HepG2 (cell line): ENCODE measurements at regions not wholly inside any gene's neighbourhood (a gene's known extent, or its start where the extent isn't known, plus 50 kb on each side); places are given as distances from the start of the nearest gene placed in this dataset.

ENCODE experiments used
- ATAC-seq: fragments of 200-7000 bp; cut with Tn5 transposase; 3 replicates; pipeline ENCODE4 v1.9.1; 2020; ENCODE audit warnings: mild to moderate bottlenecking, moderate library complexity
- BruUV-seq: library from RNA; stranded (reverse); fragments of 400-500 nt; replicated peaks from 2 replicates; lab custom pipeline; 2021; lab: Mats Ljungman, UMichigan
- CTCF ChIA-PET: fragments of 300-600 bp; formaldehyde crosslinking; extraction: SDS; loops from one replicate; lab custom pipeline; 2021; ENCODE audit warnings: low total read pairs, inconsistent platforms, low intra/inter-chr PET ratio; lab: Yijun Ruan, JAX
- POLR2A ChIA-PET: fragments of 350-600 bp; sonication (Branson Sonifier 250); formaldehyde crosslinking; loops from one replicate; lab custom pipeline; 2020; ENCODE audit warnings: antibody characterized with exemption, inconsistent platforms; lab: Yijun Ruan, JAX
- DNase-seq: peaks from one replicate; pipeline ENCODE4 v3.0.0-alpha.2; 2015; ENCODE audit warnings: low spot score
- FAIRE-seq: peaks from 3 replicates; lab custom pipeline; 2011; peaks lifted over from hg19 to GRCh38; lab: Jason Lieb, UNC
- H2AFZ ChIP-seq: one replicate; pipeline ENCODE4 v1.6.1; 2011; ENCODE audit warnings: low read length, inconsistent platforms
- H3K27ac ChIP-seq: fragments of 300-600 bp; 3 replicates; pipeline ENCODE4 v1.8.0; 2011; ENCODE audit warnings: mixed run types, mild to moderate bottlenecking, mixed read lengths, low read length, inconsistent platforms; ENCODE audit not compliant: insufficient read depth; ENCODE audit errors: extremely low read length
- H3K27me3 ChIP-seq, 2 experiments: fragments of 200-600 bp in 1 of 2; 2 replicates in 1 of 2; 3 replicates in 1 of 2; pipeline versions ENCODE4 v1.6.0 to v1.8.0; 2011; ENCODE audit warnings: low read length in 2 of 2, mild to moderate bottlenecking in 2 of 2, moderate library complexity in 2 of 2, inconsistent platforms in 1 of 2; ENCODE audit not compliant: insufficient read depth in 2 of 2, control insufficient read depth in 1 of 2
- H3K36me3 ChIP-seq, 2 experiments: fragments of 200-600 bp in 1 of 2; replicated peaks in 1 of 2; 2 replicates in 1 of 2; 3 replicates in 1 of 2; pipeline versions ENCODE4 v1.5.1 to v1.8.0; 2011; ENCODE audit warnings: low read length in 2 of 2, inconsistent platforms in 1 of 2; ENCODE audit not compliant: insufficient read depth in 2 of 2, control insufficient read depth in 1 of 2
- H3K4me1 ChIP-seq: 2 replicates; pipeline ENCODE4 v1.5.1; 2012; ENCODE audit warnings: low read length, inconsistent platforms; ENCODE audit not compliant: insufficient read depth
- H3K4me2 ChIP-seq: 2 replicates; pipeline ENCODE4 v1.6.0; 2011; ENCODE audit warnings: low read depth, low read length, inconsistent platforms
- H3K4me3 ChIP-seq, 3 experiments: fragments of 200-600 bp in 1 of 3; sonication (generic), shearing (Covaris generic) in 1 of 3; replicated peaks in 1 of 3; 2 replicates each; pipeline ENCODE4 v1.5.1; 2011 to 2016; ENCODE audit warnings: low read length in 3 of 3, inconsistent platforms in 2 of 3, low read depth in 2 of 3, mild to moderate bottlenecking in 2 of 3, control low read depth in 1 of 3, mixed read lengths in 1 of 3; ENCODE audit not compliant: insufficient read depth in 1 of 3
- H3K79me2 ChIP-seq: one replicate; pipeline ENCODE4 v1.6.1; 2011; ENCODE audit warnings: low read length, inconsistent platforms; ENCODE audit not compliant: insufficient read depth
- H3K9ac ChIP-seq: 2 replicates; pipeline ENCODE4 v1.6.0; 2011; ENCODE audit warnings: mild to moderate bottlenecking, low read depth, low read length, inconsistent platforms; ENCODE audit not compliant: insufficient read depth
- H3K9me3 ChIP-seq: 2 replicates; pipeline ENCODE4 v1.5.1; 2012; ENCODE audit warnings: mild to moderate bottlenecking, low read length
- H4K20me1 ChIP-seq: 2 replicates; pipeline ENCODE4 v1.6.0; 2011; ENCODE audit warnings: inconsistent platforms, mild to moderate bottlenecking, low read length, moderate library complexity; ENCODE audit not compliant: insufficient read depth
- CSRNP1 ChIP-seq: sonication (generic); formaldehyde crosslinking; IDR thresholded peaks from 2 replicates; pipeline ENCODE4 v1.8.1; 2023; ENCODE audit warnings: mild to moderate bottlenecking, missing genetic modification reagents
- HNF1A ChIP-seq, 2 experiments: sonication (generic) in 1 of 2; formaldehyde crosslinking in 1 of 2; IDR thresholded peaks; 2 replicates each; pipeline versions ENCODE4 v1.4.0 to v1.6.1; 2016 to 2020; ENCODE audit warnings: borderline replicate concordance in 1 of 2, low read depth in 1 of 2, mild to moderate bottlenecking in 1 of 2, missing genetic modification reagents in 1 of 2
- HOXA9 ChIP-seq: sonication (generic); formaldehyde crosslinking; IDR thresholded peaks from 2 replicates; pipeline ENCODE4 v1.8.1; 2022; ENCODE audit warnings: missing genetic modification reagents, mild to moderate bottlenecking, moderate library complexity, borderline replicate concordance
- KAT8 ChIP-seq: IDR thresholded peaks from 2 replicates; pipeline ENCODE4 v1.6.1; 2016; ENCODE audit warnings: missing genetic modification reagents, missing compliant biosample characterization
- MAFF ChIP-seq: IDR thresholded peaks from 2 replicates; pipeline ENCODE4 v1.6.1; 2011; ENCODE audit warnings: low read depth, low read length, improper control_type of control experiment
- MAFK ChIP-seq, 2 experiments: IDR thresholded peaks in 1 of 2; conservative IDR thresholded peaks in 1 of 2; 2 replicates each; pipeline ENCODE4 v1.6.1; 2011; ENCODE audit warnings: improper control_type of control experiment in 2 of 2, low read length in 2 of 2
- MTF1 ChIP-seq: sonication (generic); formaldehyde crosslinking; IDR thresholded peaks from 2 replicates; pipeline ENCODE4 v1.5.0; 2020; ENCODE audit warnings: missing genetic modification reagents
- PCBP2 ChIP-seq: fragments of 200-400 bp; formaldehyde crosslinking; optimal IDR thresholded peaks from 2 replicates; pipeline ENCODE3; 2018; ENCODE audit warnings: low read length, low read depth; ENCODE audit not compliant: poor library complexity, severe bottlenecking
- ZKSCAN8 ChIP-seq: IDR thresholded peaks from 2 replicates; pipeline ENCODE4 v1.6.1; 2016; ENCODE audit warnings: borderline replicate concordance, missing genetic modification reagents, missing compliant biosample characterization
- ZNF317 ChIP-seq: sonication (generic); formaldehyde crosslinking; IDR thresholded peaks from 2 replicates; pipeline ENCODE4 v1.5.0; 2020; ENCODE audit warnings: mild to moderate bottlenecking, missing genetic modification reagents
- ZNF441 ChIP-seq: sonication (generic); formaldehyde crosslinking; IDR thresholded peaks from 2 replicates; pipeline ENCODE4 v1.7.0; 2021; ENCODE audit warnings: missing genetic modification reagents, borderline replicate concordance
- ZSCAN9 ChIP-seq: IDR thresholded peaks from 2 replicates; pipeline ENCODE4 v1.6.1; 2016; ENCODE audit warnings: borderline replicate concordance
- WGBS: methylation state at CpG from one replicate; pipeline ENCODE4 v1.1.6; 2017; ENCODE audit warnings: low lambda C conversion rate; 5-methylcytosine and 5-hydroxymethylcytosine counted together
- in situ Hi-C: cut with HindIII; loops from 2 replicates; pipeline ENCODE4 v1.10.0; 2017; ENCODE audit warnings: low pct_unique_long_range_greater_than_20kb; ENCODE audit not compliant: extremely low pct_ligation_motif_present
- intact Hi-C: fragments of 100-400 bp; cut with micrococcal nuclease; formaldehyde crosslinking; loops from one replicate; pipeline ENCODE4 v1.10.0; 2022; ENCODE audit not compliant: unreplicated experiment

- WGBS: 97% methylated on average over 1 of the region's 1 CpG
Observed at GRCh38 chr13:50098693-50099092, 83.4 kb downstream of the KCNRG start.

GRCh38 chr13:50099473-50099872 lies 84.2 kb downstream of the KCNRG start:
- H3K79me2 ChIP-seq: peaks cover 50% of the 10 kb centered on the region
- no peak for DNase-seq
- BruUV-seq: no TSS peak
- no peaks in the 10 kb centered on the region for H3K27me3 ChIP-seq
- no peak overlapping the region for H3K4me2 ChIP-seq
- FAIRE-seq: no peak
- no peak for ATAC-seq
- H3K4me3 ChIP-seq: no peak overlapping the region
- no peak overlapping the region for H2AFZ ChIP-seq
- H3K9me3 ChIP-seq: peaks cover 14% of the 10 kb centered on the region
- CTCF ChIA-PET: no interaction called here
- POLR2A ChIA-PET: interaction anchor here (1.0 to 1.4 kb wide), 2 partner anchors 14 to 17 kb away, joined by 3 to 5 read pairs; no protein-coding TSS in a partner anchor
- in situ Hi-C loops: no loop called here
- intact Hi-C loops: no loop called here
- H3K9ac ChIP-seq: no peak overlapping the region
- H3K27ac ChIP-seq: no peak overlapping the region
- 0 out of 2 replicates have a peak, but pooled peaks cover 3% of the 10 kb centered on the region for H4K20me1 ChIP-seq
- H3K4me1 ChIP-seq: no peaks in the 10 kb centered on the region
- H3K36me3 ChIP-seq: peaks cover 1 to 5% of the 10 kb centered on the region in 2 experiments; a peak in 1 of 5 replicates
- TF ChIP-seq MTF1 (CRISPR knock-in tag) (no peak), HOXA9 (CRISPR knock-in tag) (no peak), HNF1A (IDR thresholded peaks at IDR 0.05; ENCODE audit: low read depth) (no peak), HNF1A (CRISPR knock-in tag; IDR thresholded peaks at IDR 0.05; ENCODE audit: borderline replicate concordance) (no peak), KAT8 (no peak), ZKSCAN8 (CRISPR knock-in tag) (no peak), ZNF441 (no peak)

More at GRCh38 chr13:50098693-50099092, 83.4 kb downstream of the KCNRG start:
- no peak for DNase-seq
- Histone ChIP-seq H4K20me1 (0 out of 2 replicates have a peak, but pooled peaks cover 3% of the 10 kb centered on the region), H3K9me3 (peaks cover 14% of the 10 kb centered on the region), H3K9ac (no peak overlapping the region), H3K79me2 (peaks cover 50% of the 10 kb centered on the region), H3K4me1 (no peaks in the 10 kb centered on the region), H3K4me2 (no peak overlapping the region), H3K4me3 (no peak overlapping the region), H2AFZ (no peak overlapping the region), H3K36me3 (peaks cover 1 to 5% of the 10 kb centered on the region in 2 experiments; a peak in 1 of 5 replicates), H3K27ac (no peak overlapping the region), H3K27me3 (no peaks in the 10 kb centered on the region)
- TF ChIP-seq MAFF (peak; percentile 97), CSRNP1 (CRISPR knock-in tag) (no peak), ZSCAN9 (CRISPR knock-in tag) (no peak), ZNF317 (CRISPR knock-in tag) (peak; percentile 99), PCBP2 (no peak), MAFK (conservative IDR thresholded peaks at IDR 0.05 in 1 of 2, IDR thresholded peaks at IDR 0.05 in 1 of 2; ENCODE audit: low read length in 2 of 2) (peak; percentile 95 to 98)
- ChIA-PET CTCF (no interaction called here), POLR2A (interaction anchor here (0.6 to 1.4 kb wide), 3 partner anchors 11 to 16 kb away, joined by 3 to 5 read pairs (median 3); no protein-coding TSS in a partner anchor)
- no TSS peak for BruUV-seq
- in situ Hi-C loops: no loop called here
- ATAC-seq: no peak
- intact Hi-C loops: no loop called here
- no peak for FAIRE-seq
